H1 (cell line): ENCODE measurements at regions not wholly inside any gene's neighbourhood (a gene's known extent, or its start where the extent isn't known, plus 50 kb on each side); places are given as distances from the start of the nearest gene placed in this dataset.

Experiments
- CREB1 ChIP-seq: IDR thresholded peaks from 2 replicates; pipeline ENCODE4 v1.6.1; 2012; ENCODE audit warnings: inconsistent platforms
- EGR1 ChIP-seq: IDR thresholded peaks from 2 replicates; pipeline ENCODE4 v1.6.1; 2011; ENCODE audit warnings: low read depth, low read length, borderline replicate concordance
- TCF12 ChIP-seq: IDR thresholded peaks from 2 replicates; pipeline ENCODE4 v1.6.1; 2011; ENCODE audit warnings: low read depth, mild to moderate bottlenecking, low read length
- USF2 ChIP-seq: IDR thresholded peaks from 2 replicates; pipeline ENCODE4 v1.6.1; 2011; ENCODE audit warnings: low read length, improper control_type of control experiment

DNA sequence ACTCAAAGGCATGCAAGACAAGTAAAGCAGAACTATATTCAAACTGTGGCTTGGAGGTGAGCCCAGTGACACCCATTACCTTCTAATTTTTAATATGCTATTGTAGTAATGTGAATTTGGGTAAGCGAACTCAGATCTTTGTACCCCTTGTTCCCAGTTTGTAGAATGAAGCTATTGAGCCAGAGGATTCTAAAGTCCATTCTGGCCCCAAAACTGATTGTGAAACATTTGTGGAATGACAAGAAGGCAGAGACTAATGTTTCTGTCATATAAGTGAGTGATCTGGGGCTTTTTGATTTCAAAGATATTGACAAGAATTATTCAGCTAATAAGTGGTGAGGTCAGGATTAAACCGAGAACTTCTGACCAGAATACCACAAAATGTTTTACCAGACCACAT, 283.8 kb upstream of the CA10 start (continued):
- TF ChIP-seq TCF12 (no peak), EGR1 (no peak), CREB1 (no peak), USF2 (no peak)
- TF ChIP-seq, all 59 proteins: peak for 0
